ENCODE measurements at regions not wholly inside any gene's neighbourhood (a gene's known extent, or its start where the extent isn't known, plus 50 kb on each side); places are given as distances from the start of the nearest gene placed in this dataset.
"Not testable (repeated sequence)": the region's sequence is repeated elsewhere in the genome, so short reads cannot be mapped to it uniquely, and the experiment has no call there.

GRCh38 chr6:14375930-14376329, 258.4 kb downstream of the CD83 start:
- no peak for DNase-seq

- peak; percentile 37 for DNase-seq
Observed at GRCh38 chr6:14379568-14379967, 262.0 kb downstream of the CD83 start.

GRCh38 chr6:14380086-14380820, 262.7 kb downstream of the CD83 start:
- DNase-seq, result peak; percentile 76

GRCh38 chr6:14380901-14381828, 263.6 kb downstream of the CD83 start:
- DNase-seq, result peak; percentile 100

- DNase-seq, result peak; percentile 89
Observed at GRCh38 chr6:14381829-14382677, 264.5 kb downstream of the CD83 start.

GRCh38 chr6:14382678-14383236, 265.2 kb downstream of the CD83 start:
- no peak for DNase-seq

- peak; percentile 39 for DNase-seq
Observed at GRCh38 chr6:14383393-14384174, 266.0 kb downstream of the CD83 start.

GRCh38 chr6:14384175-14384949, 266.8 kb downstream of the CD83 start:
- peak; percentile 100 for DNase-seq

GRCh38 chr6:14386263-14386662, 268.7 kb downstream of the CD83 start:
- no peak for DNase-seq

- no peak for DNase-seq
Observed at GRCh38 chr6:14386668-14387067, 269.1 kb downstream of the CD83 start.

GRCh38 chr6:14388371-14388770, 270.8 kb downstream of the CD83 start:
- no peak for DNase-seq

- not testable (repeated sequence) for DNase-seq
Observed at GRCh38 chr6:14389776-14390175, 272.2 kb downstream of the CD83 start.

GRCh38 chr6:14390805-14391204, 273.2 kb downstream of the CD83 start:
- no peak for DNase-seq

- DNase-seq, result no peak
Observed at GRCh38 chr6:14393910-14394309, 276.3 kb downstream of the CD83 start.

GRCh38 chr6:14396392-14396791, 278.8 kb downstream of the CD83 start:
- DNase-seq, result no peak

GRCh38 chr6:14396826-14397517, 279.4 kb downstream of the CD83 start:
- no peak for DNase-seq

- no peak for DNase-seq
Observed at GRCh38 chr6:14397518-14397901, 279.9 kb downstream of the CD83 start.

- DNase-seq, result no peak
Observed at GRCh38 chr6:14398953-14399352, 281.4 kb downstream of the CD83 start.

GRCh38 chr6:14399635-14400034, 282.1 kb downstream of the CD83 start:
- no peak for DNase-seq

GRCh38 chr6:14401246-14401645, 283.7 kb downstream of the CD83 start:
- no peak for DNase-seq
